Left colon (tissue), 2 donors: ENCODE measurements at regions not wholly inside any gene's neighbourhood (a gene's known extent, or its start where the extent isn't known, plus 50 kb on each side); places are given as distances from the start of the nearest gene placed in this dataset.
"Not testable (repeated sequence)": the region's sequence is repeated elsewhere in the genome, so short reads cannot be mapped to it uniquely, and the experiment has no call there.

Experiments used
- ATAC-seq: fragments of 200-7000 bp; cut with Tn5 transposase; one replicate; pipeline ENCODE4 v1.9.1; 2020; ENCODE audit warnings: mild to moderate bottlenecking, moderate library complexity
- DNase-seq, 2 donors: peaks; one replicate each; pipeline ENCODE4 v3.0.0-alpha.2; 2020
- intact Hi-C, 2 donors: fragments of 100-400 bp; cut with DNase I in 1 of 2; cut with micrococcal nuclease in 1 of 2; formaldehyde crosslinking; loops; one replicate each; pipeline versions ENCODE4 v1.11.2 to v1.14.0; 2022; cut with DNase I, micrococcal nuclease
- donor health status: DM: no; HTN: no; CAD: no.
- donor health status: DM: yes; HTN: yes; CAD: no.

- ATAC-seq (no peak), DNase-seq (no peak)
- intact Hi-C loops, result no loop called here
Measured at GRCh38 chr1:29412591-29412990, 176.3 kb downstream of the PTPRU start.

- intact Hi-C loops, result no loop called here
- ATAC-seq (no peak), DNase-seq (no peak)
Measured at GRCh38 chr1:29410476-29410875, 174.2 kb downstream of the PTPRU start.

- intact Hi-C loops, result no loop called here
- DNase-seq (no peak), ATAC-seq (no peak)
Measured at GRCh38 chr1:29409616-29410015, 173.3 kb downstream of the PTPRU start.

DNA sequence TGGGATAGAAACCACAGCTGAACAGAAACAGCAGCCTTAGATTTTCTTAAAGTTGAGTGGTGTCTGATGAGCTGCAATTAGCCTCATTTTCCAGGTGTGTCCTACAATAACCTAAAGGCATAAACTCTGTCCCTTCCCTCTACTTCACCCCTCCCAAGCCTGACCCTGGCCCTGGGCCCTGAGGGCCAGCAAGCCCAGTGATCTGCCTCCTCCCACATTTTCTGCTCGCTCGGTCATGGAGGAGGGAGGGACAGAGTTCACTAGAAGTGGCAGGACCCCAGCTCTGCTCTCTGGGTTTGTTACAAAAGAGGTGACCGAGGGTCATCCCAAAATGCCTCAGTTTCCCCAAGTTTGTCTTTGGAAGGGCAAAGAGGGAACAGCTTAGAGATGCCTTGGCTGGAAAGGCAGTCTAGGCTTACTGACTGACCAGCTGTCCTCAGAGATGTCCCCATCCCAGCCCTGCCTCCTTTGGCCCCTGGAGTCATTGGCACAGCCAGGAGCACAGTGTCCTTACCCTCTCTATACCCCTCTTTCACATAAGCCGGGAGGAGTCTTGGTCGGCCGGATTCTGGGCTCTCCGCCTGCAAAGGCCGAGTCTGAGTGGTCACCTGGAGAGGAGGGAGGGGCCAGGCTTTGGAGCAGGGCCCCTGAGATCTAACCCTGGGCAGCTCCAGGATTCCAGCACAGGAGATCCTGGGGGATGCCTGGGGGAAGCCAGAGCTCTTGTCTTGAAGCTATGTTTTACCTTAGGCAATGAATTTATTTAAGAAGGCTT is 172.7 kb downstream of the PTPRU start:
- no peak for DNase-seq
- intact Hi-C loops, result no loop called here
- no peak for ATAC-seq

DNA sequence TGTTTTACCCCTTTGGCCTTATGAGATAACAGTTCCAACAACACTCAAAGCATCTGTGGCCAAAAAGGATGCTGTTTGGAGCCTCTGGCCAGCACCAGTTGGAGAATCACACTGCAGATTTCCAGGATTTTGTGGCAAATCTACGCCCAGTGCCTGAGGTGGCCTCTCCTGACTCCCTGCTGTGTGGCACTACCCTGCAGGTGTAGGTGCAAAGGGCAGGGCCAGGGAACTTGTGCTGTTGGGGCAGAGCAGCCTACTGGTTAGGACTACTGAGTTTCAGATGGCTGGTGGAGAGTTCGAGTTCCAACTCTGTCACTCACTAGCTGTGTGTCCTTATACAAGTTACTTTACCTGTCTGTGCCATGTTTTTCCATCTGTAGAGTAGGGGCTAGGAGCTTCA is 170.5 kb downstream of the PTPRU start:
- DNase-seq, result no peak
- intact Hi-C loops, result no loop called here
- ATAC-seq, result no peak

- DNase-seq, ATAC-seq, intact Hi-C loops: not testable (repeated sequence)
Measured at GRCh38 chr1:29400203-29400602, 163.9 kb downstream of the PTPRU start.

DNA sequence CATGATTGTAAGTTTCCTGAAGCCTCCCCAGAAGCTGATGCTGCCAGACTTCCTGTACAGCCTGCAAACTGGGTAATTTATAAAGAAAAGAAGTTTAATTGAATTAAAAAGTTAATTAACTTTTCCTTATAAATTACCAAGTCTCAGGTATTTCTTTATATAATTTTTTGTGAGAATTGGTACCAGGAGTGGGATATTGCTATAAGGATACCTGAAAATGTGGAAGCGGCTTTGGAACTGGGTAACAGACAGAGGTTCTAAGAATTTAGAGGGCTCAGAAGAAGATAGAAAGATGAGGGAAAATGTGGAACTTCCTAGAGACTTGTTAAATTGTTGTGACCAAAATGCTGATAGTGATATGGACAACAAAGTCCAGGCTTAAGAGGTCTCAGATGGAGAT is 163.1 kb downstream of the PTPRU start:
- intact Hi-C loops, result no loop called here
- no peak for ATAC-seq
- DNase-seq, result no peak

DNA sequence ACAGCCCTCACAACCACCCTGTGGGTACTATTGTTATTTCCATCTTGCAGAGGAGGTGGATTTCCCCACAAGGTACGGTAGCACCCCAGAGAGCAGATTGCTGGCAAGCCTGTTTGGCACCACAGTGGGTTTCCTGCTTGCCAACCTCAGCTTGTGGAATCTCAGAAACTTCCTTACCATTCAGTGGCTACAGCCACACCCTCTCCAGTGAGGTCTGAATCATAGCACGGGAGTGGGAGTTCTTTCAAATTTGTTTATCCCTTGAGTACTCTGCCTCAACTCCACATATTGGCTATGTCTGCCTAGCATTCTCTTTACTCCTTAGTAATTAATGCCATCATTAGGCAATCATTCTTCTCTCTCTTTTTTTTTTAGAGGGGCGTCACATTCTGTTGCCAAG is 162.1 kb downstream of the PTPRU start:
- DNase-seq (no peak), ATAC-seq (no peak)
- intact Hi-C loops, result no loop called here

DNA sequence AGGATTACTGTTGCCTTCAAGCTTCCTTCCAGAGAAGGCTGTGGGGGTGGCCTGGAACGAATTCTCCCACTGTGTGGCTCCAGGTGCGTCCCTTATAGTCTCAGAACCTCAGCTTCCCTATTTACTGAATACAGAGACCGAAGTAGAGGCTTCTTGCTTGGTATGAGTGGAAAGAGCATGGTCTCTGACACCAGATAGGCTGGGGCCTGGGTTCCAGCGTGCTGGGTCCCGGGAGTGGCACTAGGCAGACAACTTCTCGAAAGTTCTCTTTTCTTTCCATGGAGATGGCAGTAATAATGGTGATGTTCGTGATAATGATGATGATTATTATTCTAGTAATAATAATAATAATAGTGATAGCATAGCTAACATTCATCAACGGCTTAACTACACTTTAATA is 161.7 kb downstream of the PTPRU start:
- ATAC-seq, result no peak
- DNase-seq, result no peak
- intact Hi-C loops, result no loop called here

GRCh38 chr1:29397256-29397590 is 160.9 kb downstream of the PTPRU start:
- intact Hi-C loops, result no loop called here
- no peak for DNase-seq
- ATAC-seq, result no peak

DNA sequence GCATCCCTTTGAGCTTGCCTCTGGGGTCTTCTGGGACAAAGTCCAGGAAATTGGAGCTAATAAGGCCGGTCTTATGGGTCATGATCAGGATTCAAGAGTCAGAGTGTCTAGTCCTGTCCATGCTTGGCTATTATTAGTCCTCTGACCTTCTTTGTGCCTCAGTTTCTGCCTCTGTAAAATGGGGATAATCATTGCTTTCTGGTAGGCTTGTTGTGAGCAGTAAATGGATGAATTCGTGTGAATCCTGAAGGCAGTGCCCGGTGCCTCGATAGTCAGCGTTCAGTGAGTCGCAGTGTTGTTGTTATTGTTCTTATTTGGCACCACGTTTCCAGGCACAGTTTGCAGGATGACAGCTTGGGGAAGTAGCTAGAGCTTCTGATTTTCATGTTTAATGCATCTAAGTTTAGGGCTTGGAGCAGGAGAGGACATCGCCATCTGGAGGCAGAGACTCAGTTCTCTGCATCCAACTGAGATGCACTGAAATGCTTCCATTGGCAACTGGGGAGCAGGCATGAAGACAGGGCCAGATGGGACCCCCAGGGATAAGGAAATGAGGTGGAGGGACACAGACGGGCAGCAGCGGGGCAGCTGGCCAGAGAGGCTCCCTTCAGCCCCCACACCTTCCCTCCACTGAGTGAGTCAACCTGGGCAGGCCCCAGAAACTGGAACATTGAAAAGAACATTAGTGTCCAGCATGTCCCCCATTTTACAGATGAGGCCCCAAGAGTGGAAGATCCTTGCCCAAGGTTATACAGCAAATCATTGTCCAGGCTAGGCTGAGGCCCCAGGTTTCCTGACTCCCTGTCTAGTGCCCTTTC is 160.3 kb downstream of the PTPRU start:
- no peak for DNase-seq
- ATAC-seq, result no peak
- intact Hi-C loops, result no loop called here

GRCh38 chr1:29395736-29396437 is 159.6 kb downstream of the PTPRU start:
- no peak for ATAC-seq
- intact Hi-C loops, result no loop called here

DNA sequence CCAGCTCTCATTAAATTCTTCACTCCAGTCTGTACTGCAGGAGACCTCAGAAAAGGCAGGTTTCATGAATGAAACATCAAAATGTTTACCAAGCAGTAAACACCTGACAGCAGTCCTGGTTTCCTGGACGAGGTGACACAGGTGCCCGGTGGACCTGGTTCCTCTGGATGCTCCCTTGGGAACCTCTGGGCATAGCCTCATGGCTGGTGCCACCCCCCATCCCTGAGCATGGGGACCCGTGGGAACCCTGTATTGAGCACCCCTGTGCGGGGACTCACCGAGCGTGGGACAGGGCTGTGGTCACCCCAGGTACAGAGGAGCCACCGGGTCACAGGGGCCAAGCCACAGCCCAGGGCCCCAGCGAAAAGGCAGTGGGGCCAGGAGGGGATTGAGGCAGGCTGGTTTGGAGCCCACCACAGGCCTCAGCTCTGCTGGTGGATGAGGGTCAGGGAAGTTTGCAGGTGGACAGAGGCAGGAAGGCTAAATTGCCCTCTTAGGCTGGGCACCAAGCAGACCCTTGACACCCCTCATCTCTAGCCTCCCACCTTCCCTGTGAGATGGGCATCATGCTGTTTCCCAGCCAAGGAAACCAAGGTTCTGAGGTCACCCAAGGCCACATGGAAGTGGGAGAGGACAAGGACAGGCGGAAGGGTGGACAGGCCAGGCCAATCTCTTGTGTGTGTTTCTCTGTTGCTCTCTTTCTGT is 158.4 kb downstream of the PTPRU start:
- intact Hi-C loops, result no loop called here
- ATAC-seq (no peak), DNase-seq (no peak)

More at GRCh38 chr1:29395736-29396437, 159.6 kb downstream of the PTPRU start:
- DNase-seq, result no peak

GRCh38 chr1:29393451-29393826 is 157.1 kb downstream of the PTPRU start:
- intact Hi-C loops, result no loop called here
- DNase-seq (no peak), ATAC-seq (no peak)

- no peak for ATAC-seq
- intact Hi-C loops, result no loop called here
- DNase-seq, result no peak
Measured at GRCh38 chr1:29392486-29393450, 156.4 kb downstream of the PTPRU start.

DNA sequence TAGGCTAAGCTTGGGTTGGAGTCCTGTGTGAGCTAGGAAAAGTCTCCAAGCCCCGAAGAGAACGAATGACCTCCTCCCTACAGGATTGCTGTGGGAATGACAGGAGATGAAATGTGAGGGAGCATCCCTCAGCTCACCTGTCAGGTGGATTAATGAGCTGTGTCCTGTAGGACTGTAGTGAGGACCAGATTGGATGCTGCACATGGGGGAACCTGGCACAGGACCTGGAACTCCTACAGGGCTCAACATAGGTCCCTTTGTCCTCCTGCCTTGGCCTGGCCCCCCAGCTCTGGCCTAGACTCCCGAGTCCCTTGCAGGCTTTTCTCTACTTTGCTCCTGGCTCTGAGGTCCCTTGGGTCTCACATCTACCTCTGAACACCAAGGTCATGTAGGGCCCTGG is 155.7 kb downstream of the PTPRU start:
- intact Hi-C loops, result no loop called here
- no peak for DNase-seq
- ATAC-seq, result no peak

DNA sequence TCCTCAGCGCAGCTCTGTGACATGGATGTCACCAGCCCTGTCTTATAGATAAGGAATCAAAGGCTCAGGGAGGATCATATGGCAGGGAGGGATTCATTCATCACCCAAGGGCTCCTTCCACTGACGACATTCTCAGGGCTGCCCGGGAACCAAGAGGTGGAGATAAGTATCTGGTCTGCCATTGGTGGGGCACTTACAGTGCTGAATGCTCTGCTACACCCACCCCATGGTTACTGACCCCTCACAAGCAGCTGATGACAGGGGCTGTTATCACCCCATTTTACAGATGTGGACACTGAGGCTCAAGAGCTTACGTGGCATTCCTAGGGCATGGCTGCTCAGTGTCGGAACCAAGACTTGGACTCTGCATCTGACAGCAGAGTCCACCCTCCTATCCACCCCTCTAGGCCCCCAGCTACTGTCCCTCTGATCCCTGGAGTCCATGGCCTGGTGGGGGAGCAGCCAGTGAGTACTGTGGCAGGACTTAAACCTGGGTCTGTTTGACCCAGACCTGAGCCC is 155.1 kb downstream of the PTPRU start:
- ATAC-seq (no peak), DNase-seq (no peak)
- intact Hi-C loops, result no loop called here
